LNCaP clone FGC (cell line): ENCODE measurements at regions not wholly inside any gene's neighbourhood (a gene's known extent, or its start where the extent isn't known, plus 50 kb on each side); places are given as distances from the start of the nearest gene placed in this dataset.

Experiments
- DNase-seq: peaks from one replicate; pipeline ENCODE4 v3.0.0-alpha.2; 2011; ENCODE audit warnings: low read depth
- H3K4me3 ChIP-seq: 2 replicates; pipeline ENCODE4 v1.5.1; 2011; ENCODE audit warnings: mild to moderate bottlenecking, low read depth, low read length, control low read depth
- CTCF ChIP-seq: IDR thresholded peaks from 2 replicates; pipeline ENCODE4 v1.5.1; 2012; ENCODE audit warnings: mild to moderate bottlenecking; ENCODE audit not compliant: control insufficient read depth, insufficient read depth; ENCODE audit errors: extremely low read depth

GRCh38 chr11:70585236-70585545 is 186.9 kb downstream of the CTTN start:
- H3K4me3 ChIP-seq, result no peak overlapping the region
- TF ChIP-seq CTCF, result no peak
- DNase-seq, result no peak

- H3K4me3 ChIP-seq, result no peak overlapping the region
- TF ChIP-seq CTCF, result no peak
- no peak for DNase-seq
These were observed 188.1 kb downstream of the CTTN start for GRCh38 chr11:70586261-70587074.

- TF ChIP-seq CTCF, result no peak
- no peak for DNase-seq
These were observed 188.7 kb downstream of the CTTN start for GRCh38 chr11:70587075-70587389.

GRCh38 chr11:70590356-70590991 is 192.1 kb downstream of the CTTN start:
- DNase-seq, result no peak
- no peak overlapping the region for H3K4me3 ChIP-seq
- TF ChIP-seq CTCF, result no peak

More at GRCh38 chr11:70587075-70587389, 188.7 kb downstream of the CTTN start:
- H3K4me3 ChIP-seq, result no peak overlapping the region

GRCh38 chr11:70592641-70593165 is 194.4 kb downstream of the CTTN start:
- no peak for TF ChIP-seq CTCF
- H3K4me3 ChIP-seq, result no peak overlapping the region
- no peak for DNase-seq

- DNase-seq, result no peak
- no peak for TF ChIP-seq CTCF
These were observed 195.2 kb downstream of the CTTN start for GRCh38 chr11:70593446-70593983.

More at GRCh38 chr11:70593446-70593983, 195.2 kb downstream of the CTTN start:
- H3K4me3 ChIP-seq, result no peak overlapping the region
